Spinal cord (tissue), 9 donors: ENCODE measurements at regions not wholly inside any gene's neighbourhood (a gene's known extent, or its start where the extent isn't known, plus 50 kb on each side); places are given as distances from the start of the nearest gene placed in this dataset.

Source experiments
- DNase-seq, 6 donors: peaks; one replicate each; pipeline versions ENCODE4 v3.0.0 to v3.0.0-alpha.2; 2013 to 2015; ENCODE audit warnings: low spot score in 6 of 6, low read depth in 4 of 6
- H3K27ac ChIP-seq: one replicate; pipeline ENCODE4 v1.5.1; 2013; ENCODE audit warnings: low read depth, low read length, control low read depth
- H3K27me3 ChIP-seq: one replicate; pipeline ENCODE4 v1.6.1; 2013; ENCODE audit warnings: low read length; ENCODE audit not compliant: control insufficient read depth, insufficient read depth
- H3K36me3 ChIP-seq: one replicate; pipeline ENCODE4 v1.6.1; 2013; ENCODE audit warnings: low read length; ENCODE audit not compliant: control insufficient read depth, insufficient read depth
- H3K4me1 ChIP-seq: one replicate; pipeline ENCODE4 v1.6.1; 2013; ENCODE audit warnings: low read length; ENCODE audit not compliant: control insufficient read depth, insufficient read depth
- H3K4me3 ChIP-seq: one replicate; pipeline ENCODE4 v1.5.1; 2013; ENCODE audit warnings: low read depth, low read length, control low read depth
- H3K9me3 ChIP-seq: one replicate; pipeline ENCODE4 v1.6.1; 2013; ENCODE audit warnings: low read length; ENCODE audit not compliant: control insufficient read depth, insufficient read depth
- WGBS: methylation state at CpG from one replicate; pipeline ENCODE4 v1.1.5; 2013; ENCODE audit warnings: missing lambda C conversion rate; ENCODE audit not compliant: insufficient coverage; 5-methylcytosine and 5-hydroxymethylcytosine counted together
- donor health status: healthy.

- H3K9me3 ChIP-seq: peaks cover 2% of the 10 kb centered on the region
- no peaks in the 10 kb centered on the region for H3K4me1 ChIP-seq
- no peak overlapping the region for H3K27ac ChIP-seq
- no peak for DNase-seq
- no peaks in the 10 kb centered on the region for H3K36me3 ChIP-seq
- H3K4me3 ChIP-seq: no peak overlapping the region
- WGBS: no CpG with 5 or more reads among the region's 3 CpGs
- H3K27me3 ChIP-seq: no peaks in the 10 kb centered on the region
Observed at GRCh38 chr4:117823388-117823787, 210.9 kb upstream of the NDST3 start.

GRCh38 chr4:117825600-117825999 is 208.7 kb upstream of the NDST3 start:
- WGBS: no CpG with 5 or more reads among the region's 1 CpG
- Histone ChIP-seq H3K27me3 (no peaks in the 10 kb centered on the region), H3K27ac (no peak overlapping the region), H3K4me3 (no peak overlapping the region), H3K4me1 (no peaks in the 10 kb centered on the region), H3K36me3 (no peaks in the 10 kb centered on the region), H3K9me3 (peaks cover 2% of the 10 kb centered on the region)
- DNase-seq: peak in 3 of 6 donors; percentile 6 to 72 (median 11)

GRCh38 chr4:117831060-117831683 is 203.1 kb upstream of the NDST3 start:
- H3K27me3 ChIP-seq: no peaks in the 10 kb centered on the region
- peaks cover 2% of the 10 kb centered on the region for H3K9me3 ChIP-seq
- no peak for DNase-seq
- H3K36me3 ChIP-seq: no peaks in the 10 kb centered on the region
- H3K4me1 ChIP-seq: no peaks in the 10 kb centered on the region
- no peak overlapping the region for H3K27ac ChIP-seq
- no peak overlapping the region for H3K4me3 ChIP-seq
- 87% methylated on average over 8 of the region's 10 CpGs for WGBS

- H3K36me3 ChIP-seq: no peaks in the 10 kb centered on the region
- WGBS: 99% methylated on average over 7 of the region's 10 CpGs
- no peak overlapping the region for H3K4me3 ChIP-seq
- no peak overlapping the region for H3K27ac ChIP-seq
- H3K4me1 ChIP-seq: no peaks in the 10 kb centered on the region
- no peak for DNase-seq
- H3K9me3 ChIP-seq: peaks cover 2% of the 10 kb centered on the region
- H3K27me3 ChIP-seq: no peaks in the 10 kb centered on the region
Observed at GRCh38 chr4:117835566-117835965, 198.7 kb upstream of the NDST3 start.

GRCh38 chr4:117844594-117844993 is 189.7 kb upstream of the NDST3 start:
- Histone ChIP-seq H3K4me3 (no peak overlapping the region), H3K4me1 (no peaks in the 10 kb centered on the region), H3K27me3 (no peaks in the 10 kb centered on the region), H3K36me3 (no peaks in the 10 kb centered on the region), H3K27ac (no peak overlapping the region), H3K9me3 (no peaks in the 10 kb centered on the region)
- no CpG with 5 or more reads among the region's 1 CpG for WGBS
- no peak for DNase-seq

- 100% methylated on average over 1 of the region's 1 CpG for WGBS
- Histone ChIP-seq H3K9me3 (peaks cover 2% of the 10 kb centered on the region), H3K4me3 (no peak overlapping the region), H3K27me3 (no peaks in the 10 kb centered on the region), H3K36me3 (no peaks in the 10 kb centered on the region), H3K27ac (no peak overlapping the region), H3K4me1 (no peaks in the 10 kb centered on the region)
- no peak for DNase-seq
Observed at GRCh38 chr4:117845270-117845669, 189.0 kb upstream of the NDST3 start.

- WGBS: 95% methylated on average over 2 of the region's 4 CpGs
- Histone ChIP-seq H3K4me1 (no peaks in the 10 kb centered on the region), H3K27me3 (no peaks in the 10 kb centered on the region), H3K27ac (no peak overlapping the region), H3K4me3 (no peak overlapping the region), H3K9me3 (peaks cover 3% of the 10 kb centered on the region), H3K36me3 (no peaks in the 10 kb centered on the region)
- DNase-seq: no peak
Observed at GRCh38 chr4:117847849-117848248, 186.4 kb upstream of the NDST3 start.

- H3K9me3 ChIP-seq: no peaks in the 10 kb centered on the region
- H3K36me3 ChIP-seq: no peaks in the 10 kb centered on the region
- no peak overlapping the region for H3K27ac ChIP-seq
- H3K27me3 ChIP-seq: no peaks in the 10 kb centered on the region
- no peak for DNase-seq
- 60% methylated on average over 1 of the region's 1 CpG for WGBS
- H3K4me1 ChIP-seq: no peaks in the 10 kb centered on the region
- H3K4me3 ChIP-seq: no peak overlapping the region
Observed at GRCh38 chr4:117868201-117868600, 166.1 kb upstream of the NDST3 start.

- Histone ChIP-seq H3K27me3 (no peaks in the 10 kb centered on the region), H3K4me1 (no peaks in the 10 kb centered on the region), H3K27ac (peak overlapping the region; percentile 1), H3K4me3 (no peak overlapping the region), H3K9me3 (no peaks in the 10 kb centered on the region), H3K36me3 (no peaks in the 10 kb centered on the region)
- no peak for DNase-seq
- no CpG with 5 or more reads among the region's 2 CpGs for WGBS
Observed at GRCh38 chr4:117873779-117874178, 160.5 kb upstream of the NDST3 start.

GRCh38 chr4:117874216-117874615 is 160.1 kb upstream of the NDST3 start:
- no peak overlapping the region for H3K27ac ChIP-seq
- DNase-seq: peak in 2 of 6 donors; percentile 55 to 56
- no CpG with 5 or more reads among the region's 1 CpG for WGBS
- no peaks in the 10 kb centered on the region for H3K36me3 ChIP-seq
- no peaks in the 10 kb centered on the region for H3K4me1 ChIP-seq
- no peak overlapping the region for H3K4me3 ChIP-seq
- no peaks in the 10 kb centered on the region for H3K27me3 ChIP-seq
- H3K9me3 ChIP-seq: no peaks in the 10 kb centered on the region
